GM21526 (cell line): ENCODE measurements at regions not wholly inside any gene's neighbourhood (a gene's known extent, or its start where the extent isn't known, plus 50 kb on each side); places are given as distances from the start of the nearest gene placed in this dataset.
"Not testable (repeated sequence)": the region's sequence is repeated elsewhere in the genome, so short reads cannot be mapped to it uniquely, and the experiment has no call there.

Experiments
- ATAC-seq: cut with Tn5 transposase; IDR thresholded peaks from one replicate; pipeline ENCODE4 v1.9.1; 2021; ENCODE audit warnings: moderate library complexity; ENCODE audit not compliant: unreplicated experiment, low FRiP score

DNA sequence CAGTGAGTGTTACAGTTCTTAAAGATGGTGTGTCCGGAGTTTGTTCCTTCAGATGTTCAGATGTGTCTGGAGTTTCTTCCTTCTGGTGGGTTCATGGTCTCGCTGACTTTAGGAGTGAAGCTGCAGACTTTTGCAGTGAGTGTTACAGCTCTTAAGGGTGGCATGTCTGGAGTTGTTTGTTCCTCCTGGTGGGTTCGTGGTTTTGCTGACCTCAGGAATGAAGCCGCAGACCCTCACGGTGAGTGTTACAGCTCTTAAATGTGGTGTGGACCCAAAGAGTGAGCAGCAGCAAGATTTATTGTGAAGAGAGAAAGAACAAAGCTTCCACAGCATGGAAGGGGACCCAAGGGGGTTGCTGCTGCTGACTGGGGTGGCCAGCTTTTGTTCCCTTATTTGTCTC, 159.6 kb downstream of the POLR1F start:
- not testable (repeated sequence) for ATAC-seq

DNA sequence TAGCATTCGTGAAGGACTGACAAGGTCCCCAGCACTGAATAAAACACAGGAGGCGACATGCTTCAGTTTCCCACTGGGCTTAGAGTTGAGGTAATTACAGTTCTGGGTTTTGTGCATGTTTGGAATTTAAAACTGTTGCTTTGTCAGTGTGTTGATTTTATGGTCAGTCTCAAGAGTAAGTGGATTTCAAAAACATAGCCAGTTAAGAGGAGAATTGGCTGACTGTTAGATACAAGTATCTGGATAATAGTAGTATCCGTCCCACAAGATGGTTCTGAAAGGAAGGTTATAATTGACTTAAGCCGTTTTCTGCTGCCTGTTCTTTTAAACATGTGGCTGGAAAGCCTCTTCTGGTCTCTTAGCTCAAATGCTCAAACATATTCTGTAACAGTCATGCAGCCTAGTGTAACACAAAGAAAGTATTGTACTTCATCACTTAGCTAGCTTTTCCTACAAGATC, 170.9 kb downstream of the POLR1F start:
- ATAC-seq: no peak

DNA sequence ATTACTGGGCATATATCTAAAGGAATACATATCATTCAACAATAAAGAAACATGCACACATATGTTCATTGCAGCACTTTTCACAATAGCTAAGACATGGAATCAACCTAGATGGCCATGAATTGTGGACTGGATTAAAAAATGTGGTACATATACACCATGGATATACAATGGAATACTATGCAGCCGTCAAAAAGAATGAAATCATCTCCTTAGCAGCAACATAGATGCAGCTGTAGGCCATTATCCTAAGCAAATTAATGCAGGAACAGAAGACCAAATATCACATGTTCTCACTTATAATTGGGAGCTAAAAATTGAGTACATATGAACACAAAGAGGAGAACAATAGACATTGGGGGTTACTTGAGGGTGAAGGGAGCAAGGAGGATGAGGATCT, 175.6 kb downstream of the POLR1F start:
- ATAC-seq: no peak

DNA sequence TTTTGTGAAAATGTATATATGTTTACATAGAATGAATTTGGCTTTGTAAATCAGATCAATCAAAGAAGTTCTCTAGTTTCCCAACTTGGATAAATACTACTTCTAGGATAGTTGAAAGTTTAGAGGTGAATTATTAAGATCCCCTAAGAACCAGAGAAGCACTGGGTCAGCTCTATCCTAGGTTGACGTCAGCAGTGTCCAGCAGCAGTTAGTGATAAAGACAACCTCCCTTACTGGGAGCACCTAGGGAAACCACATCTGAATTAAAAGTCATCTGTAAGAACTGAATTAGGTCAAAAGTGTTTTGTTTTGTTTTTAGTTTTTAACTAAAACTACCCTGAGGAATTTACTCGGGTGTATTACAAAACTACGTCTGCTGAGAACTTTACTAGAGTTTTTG, 178.0 kb downstream of the POLR1F start:
- no peak for ATAC-seq

DNA sequence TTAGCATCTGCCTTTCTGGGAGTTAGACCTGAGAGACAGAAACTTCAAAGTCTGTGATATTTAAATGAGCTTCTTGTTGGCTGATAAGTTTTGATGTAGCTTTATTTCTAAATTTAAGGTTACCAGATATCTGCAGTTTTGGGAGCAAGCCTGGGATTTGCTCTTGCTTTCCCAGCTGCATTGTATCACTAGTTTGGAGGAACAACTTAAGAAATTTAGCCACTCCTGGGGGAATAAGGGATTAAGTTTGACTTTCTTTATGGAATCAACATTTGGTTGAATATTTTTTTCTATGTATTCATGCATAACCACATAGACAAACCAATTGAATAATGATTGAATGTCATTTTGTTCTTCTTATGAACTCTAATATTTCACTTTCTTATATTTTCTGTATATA, 178.6 kb downstream of the POLR1F start:
- ATAC-seq: no peak

DNA sequence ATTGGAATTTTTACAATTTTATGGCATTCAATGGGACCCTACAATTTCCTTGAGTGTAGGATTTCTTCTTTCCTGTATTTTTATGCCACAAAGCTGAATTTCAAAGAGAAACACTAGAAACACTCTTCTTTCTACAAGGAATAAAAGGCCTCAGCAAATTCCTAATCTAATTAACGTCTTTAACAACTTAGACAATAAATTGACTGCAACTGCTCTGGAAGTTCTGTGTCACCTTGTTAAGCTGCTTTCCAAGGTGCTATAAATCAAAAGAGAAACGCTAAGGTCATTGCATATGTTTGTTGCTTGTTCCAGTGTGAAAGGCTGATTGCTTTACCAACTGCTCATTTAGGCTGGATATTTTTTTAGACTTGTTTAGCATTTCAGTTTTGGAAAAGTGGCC, 182.2 kb downstream of the POLR1F start:
- no peak for ATAC-seq

DNA sequence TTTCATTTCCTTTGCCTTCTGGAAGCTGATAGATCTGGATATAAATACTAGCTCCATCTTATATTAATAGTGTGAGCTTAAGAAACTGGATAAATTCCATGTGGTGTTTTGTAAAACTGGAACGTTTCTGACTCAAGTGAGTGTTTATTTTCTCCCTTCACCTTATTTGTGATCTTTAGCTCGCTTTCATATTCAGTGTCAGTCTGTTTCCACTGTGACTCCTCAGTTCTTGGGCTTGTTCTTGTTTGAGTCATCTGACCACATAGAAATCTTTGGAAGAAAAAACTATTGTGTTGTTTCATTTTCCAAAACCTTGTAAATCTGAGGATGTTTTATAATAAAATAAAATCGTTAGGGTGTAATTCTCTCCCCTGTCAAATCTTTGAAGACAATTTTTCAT, 186.4 kb downstream of the POLR1F start:
- ATAC-seq: no peak

DNA sequence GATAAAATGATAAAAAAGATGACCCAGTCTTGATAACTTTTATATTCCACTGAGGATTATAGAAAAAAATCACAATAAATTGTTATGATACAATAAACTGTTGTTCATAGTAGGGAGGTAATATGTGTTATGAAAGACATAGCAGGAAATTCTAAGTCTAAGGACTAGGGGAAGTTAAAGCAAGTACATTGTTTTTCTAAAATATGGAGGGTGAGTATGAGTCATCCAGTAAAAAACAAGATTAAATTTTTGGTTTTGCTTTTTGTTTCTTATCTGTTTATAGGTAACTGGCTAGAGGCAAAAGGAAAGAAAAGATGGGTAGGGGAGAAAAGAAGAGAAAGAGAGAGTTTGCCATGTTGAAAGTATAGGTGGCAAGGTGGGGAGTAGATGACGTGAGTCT, 188.4 kb downstream of the POLR1F start:
- ATAC-seq: no peak

DNA sequence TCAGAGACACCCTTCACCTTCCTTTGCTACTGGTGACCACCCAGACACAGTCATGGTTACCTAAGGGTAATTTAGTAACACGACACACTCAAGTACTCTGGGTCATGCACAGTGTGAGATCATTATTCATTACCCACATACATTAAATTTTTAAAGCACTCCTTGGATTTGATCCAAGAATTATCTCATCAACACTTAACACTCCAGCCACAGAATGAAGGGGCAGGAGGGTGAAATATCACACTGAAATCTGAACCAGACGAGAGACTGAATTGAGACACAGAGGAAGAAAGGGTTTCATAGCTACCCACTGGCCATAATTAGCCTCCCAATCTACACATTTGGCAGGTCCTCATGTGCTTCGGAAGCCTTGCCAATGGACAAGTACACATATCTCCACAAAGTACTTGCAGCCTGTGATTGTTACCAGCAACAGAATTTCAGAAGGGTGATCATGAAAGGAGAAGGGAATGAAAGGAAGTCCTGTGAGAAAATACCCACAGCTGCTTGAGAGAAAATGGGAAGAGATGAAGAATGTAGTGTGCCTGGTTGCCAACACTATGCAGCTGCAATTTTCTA, 189.3 kb downstream of the POLR1F start:
- ATAC-seq: no peak

DNA sequence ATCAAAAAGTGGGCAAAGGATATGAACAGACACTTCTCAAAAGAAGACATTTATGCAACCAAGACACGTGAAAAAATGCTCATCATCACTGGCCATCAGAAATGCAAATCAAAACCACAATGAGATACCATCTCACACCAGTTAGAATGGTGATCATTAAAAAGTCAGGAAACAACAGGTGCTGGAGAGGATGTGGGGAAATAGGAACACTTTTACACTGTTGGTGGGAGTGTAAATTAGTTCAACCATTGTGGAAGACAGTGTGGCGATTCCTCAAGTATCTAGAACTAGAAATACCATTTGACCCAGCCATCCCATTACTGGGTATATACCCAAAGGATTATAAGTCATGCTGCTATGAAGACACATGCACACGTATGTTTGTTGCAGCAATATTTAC, 191.3 kb downstream of the POLR1F start:
- ATAC-seq: not testable (repeated sequence)

DNA sequence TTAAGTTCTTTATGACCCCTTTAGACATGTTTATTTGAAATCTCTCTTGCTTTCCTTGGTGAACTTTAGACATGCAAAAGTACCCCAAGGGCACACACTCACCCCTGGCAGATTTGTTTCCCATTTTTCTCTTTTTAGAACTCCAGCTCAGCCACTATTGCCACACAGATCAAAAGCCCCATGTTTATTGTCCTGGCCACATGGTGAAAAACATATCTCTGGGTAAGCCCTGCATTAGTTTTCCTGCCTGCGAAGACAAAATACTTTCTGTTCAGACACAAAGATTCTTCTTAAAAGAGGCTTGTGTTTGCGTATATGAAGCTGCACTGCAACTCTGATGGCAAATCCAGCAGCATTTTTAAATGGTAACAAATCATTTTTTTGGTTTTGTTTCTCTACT, 200.0 kb downstream of the POLR1F start:
- ATAC-seq: no peak

DNA sequence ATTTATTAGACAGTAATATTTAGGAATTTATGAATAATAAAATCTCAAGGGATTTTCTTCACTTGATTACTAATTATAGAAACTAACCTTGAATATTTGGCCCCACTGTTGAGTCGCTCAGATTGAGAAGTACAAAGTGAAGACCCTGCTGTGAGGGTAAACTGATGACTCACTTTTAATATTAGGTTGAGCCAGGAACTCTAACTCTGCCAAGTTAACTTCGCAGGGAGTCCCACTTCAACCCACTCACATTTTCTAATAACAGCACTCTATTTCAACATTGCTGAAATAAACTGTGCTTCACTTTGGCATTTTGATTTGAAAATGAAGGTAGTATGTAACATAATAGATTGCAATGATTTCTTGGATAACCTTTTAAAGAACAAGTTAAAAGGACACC, 200.7 kb downstream of the POLR1F start:
- no peak for ATAC-seq

DNA sequence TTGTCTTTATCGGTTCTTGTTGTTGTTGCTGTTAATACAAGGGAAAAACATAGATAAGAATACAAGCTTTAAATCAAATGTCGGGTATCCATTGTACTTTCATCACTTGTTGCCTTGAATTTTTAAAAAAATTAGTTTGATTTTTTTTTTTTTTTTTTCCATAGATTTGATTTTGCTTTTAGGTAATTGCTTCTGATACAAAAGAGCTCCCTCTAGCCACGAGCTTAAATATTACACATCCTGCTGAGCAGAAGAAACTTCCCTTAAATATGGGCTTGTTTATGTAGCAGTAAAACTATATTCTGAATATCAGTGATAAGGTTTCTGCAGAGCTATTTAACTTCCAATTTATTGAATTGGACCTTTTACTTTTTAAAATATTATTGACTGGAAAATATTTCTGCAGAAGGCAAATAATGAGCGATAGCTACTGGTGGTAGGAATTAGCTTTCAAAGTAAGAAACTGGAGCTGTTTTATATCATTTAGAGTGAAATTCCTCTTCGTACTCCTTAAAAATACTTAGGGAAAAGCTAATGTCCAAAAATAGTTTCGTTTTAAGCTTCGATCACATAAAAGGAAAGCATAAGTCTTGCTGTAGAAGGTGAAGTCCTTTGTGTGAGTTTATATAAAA, 216.9 kb downstream of the POLR1F start:
- ATAC-seq: peak; percentile 78

DNA sequence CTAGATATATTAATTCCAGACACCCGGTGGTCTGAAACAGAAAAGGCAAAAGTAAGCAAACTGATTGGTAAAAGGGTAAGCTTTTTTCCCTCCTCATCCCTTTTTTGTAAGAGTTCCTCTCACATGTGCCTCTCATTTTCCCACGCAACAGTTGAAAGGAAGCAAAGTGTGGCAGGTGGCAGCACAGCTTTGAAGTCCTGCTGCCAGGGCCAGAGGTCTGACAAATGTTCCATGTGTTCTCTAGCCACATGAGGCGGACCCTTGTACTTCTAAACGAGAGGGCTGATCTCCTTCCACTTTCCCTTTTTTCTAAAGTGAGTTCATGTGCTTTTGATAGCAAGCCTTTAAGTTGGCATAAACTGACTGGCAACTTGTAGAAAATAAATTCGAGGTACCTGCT, 217.5 kb downstream of the POLR1F start:
- ATAC-seq: no peak

DNA sequence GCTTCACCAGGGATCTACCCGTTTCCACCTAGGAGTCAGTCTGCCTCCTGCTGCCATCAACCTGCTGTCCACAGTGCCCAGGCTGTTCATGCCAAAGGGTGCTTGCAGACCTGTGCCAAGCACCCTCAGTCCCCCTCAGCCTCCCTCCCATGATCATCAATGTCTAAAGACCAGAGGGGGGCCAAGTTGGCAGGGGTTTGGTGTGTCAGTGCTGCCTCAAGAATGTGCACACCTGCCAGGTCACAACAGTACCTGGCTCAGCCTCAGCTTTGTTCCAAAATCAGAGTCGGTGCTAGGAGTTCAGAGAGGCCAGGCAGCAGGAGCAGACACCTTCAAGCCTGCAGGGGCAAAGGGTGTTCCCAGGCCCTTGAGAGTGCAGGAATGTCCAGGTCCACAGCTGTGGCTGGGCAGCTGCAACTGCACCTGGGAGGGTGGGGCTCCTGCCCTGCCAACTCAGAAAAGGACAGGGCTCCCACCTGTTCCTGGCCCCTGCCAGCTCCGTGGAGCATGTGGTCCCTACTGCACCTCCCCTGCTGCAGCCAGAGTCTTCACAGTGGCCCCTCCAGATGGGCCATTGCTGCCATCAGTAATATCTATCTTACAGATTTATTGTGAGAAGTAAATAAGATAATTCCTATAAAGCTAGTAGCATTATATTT, 219.5 kb downstream of the POLR1F start:
- no peak for ATAC-seq

DNA sequence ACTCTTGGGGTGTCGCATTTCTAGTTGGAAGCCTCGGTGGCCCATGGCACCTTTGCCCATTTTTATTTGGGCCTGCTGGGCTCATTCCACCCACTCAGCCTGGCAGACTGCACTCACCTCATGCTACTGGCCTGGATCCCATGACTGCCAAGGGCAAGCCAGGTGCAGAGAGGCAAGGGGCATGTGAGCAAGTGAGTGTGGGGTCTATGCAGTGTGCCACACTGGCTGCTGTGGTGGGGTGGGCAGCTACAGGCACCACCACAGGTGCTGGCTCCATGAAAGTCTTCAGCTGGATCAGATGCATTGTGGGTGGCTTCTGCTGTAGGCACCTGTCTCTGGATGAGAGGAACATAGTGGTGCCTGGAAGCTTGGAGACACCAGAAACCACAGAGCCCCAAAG, 220.8 kb downstream of the POLR1F start:
- no peak for ATAC-seq

DNA sequence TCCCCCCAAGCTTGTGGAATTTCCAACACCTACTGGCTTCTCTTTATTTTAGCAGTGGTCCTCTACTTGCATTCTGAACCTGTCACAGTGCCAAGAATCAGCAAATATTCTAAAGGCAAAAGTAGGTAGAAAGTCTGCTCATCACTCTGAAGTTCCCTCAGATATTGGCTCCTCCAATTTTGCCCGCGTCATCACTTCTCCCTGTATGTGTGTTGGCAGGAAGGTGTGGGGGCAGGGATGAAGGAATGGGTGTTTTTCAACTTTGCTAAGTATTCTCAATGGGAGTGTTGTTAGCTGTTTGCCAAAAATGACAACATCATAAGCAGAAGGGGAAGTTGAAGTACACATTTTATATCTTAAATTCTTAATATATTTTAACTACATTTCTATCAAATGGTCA, 226.2 kb downstream of the POLR1F start:
- no peak for ATAC-seq

DNA sequence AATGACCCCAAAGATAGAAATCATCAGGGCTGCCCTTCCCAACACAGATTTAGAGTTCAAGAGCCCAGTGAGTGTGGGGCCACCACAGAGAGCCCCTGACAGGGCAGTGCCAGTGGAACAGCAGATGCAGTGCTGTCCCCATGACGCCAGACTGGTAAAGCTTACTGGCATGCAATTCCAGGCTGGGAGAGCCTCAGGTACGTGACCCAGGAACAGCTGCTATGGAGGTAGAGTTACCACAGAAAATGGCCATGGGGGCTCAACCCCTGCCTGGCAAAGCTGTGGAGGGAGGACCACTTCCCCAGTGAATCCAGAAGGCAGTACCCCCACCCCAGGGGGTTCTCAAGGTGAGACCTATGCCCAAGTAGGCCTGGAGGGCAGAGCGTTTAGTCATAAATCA, 228.5 kb downstream of the POLR1F start:
- no peak for ATAC-seq

DNA sequence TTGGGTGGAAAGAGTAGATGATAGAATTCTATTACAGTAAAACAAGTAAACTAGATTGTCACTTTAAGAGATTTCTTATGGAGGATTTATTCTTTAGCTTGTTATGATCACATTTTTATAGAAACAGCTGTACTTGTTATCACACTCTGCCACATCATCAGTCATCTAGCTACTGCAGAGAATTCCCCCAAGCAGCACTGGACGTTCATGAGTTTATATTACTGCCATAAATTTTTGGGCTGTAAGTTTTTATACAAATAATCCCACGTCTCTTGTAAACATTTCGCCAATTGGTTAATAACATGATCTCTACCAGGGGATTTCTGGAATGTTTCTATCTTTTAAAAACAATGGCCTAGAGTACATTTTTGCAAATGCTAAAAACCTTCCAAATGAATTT, 238.8 kb downstream of the POLR1F start:
- ATAC-seq: no peak

DNA sequence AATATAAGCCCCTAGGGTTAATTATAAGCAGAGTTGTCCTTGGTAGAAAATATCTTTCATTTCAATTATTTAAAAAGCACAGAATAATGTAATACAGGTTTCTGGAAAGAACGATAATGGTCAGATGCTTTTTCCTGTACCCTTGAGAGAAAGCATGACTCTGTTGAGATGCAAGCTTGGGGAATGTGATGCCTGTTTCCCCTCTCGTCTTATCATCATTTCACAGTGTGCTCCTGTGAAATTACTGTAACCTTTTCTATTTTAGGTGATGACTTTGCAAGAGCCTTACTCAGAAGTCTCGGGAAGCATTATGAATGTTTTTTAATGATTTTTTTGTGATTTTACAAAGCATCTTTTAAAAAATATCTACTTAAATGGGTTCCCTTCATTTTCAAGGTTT, 243.0 kb downstream of the POLR1F start:
- no peak for ATAC-seq

DNA sequence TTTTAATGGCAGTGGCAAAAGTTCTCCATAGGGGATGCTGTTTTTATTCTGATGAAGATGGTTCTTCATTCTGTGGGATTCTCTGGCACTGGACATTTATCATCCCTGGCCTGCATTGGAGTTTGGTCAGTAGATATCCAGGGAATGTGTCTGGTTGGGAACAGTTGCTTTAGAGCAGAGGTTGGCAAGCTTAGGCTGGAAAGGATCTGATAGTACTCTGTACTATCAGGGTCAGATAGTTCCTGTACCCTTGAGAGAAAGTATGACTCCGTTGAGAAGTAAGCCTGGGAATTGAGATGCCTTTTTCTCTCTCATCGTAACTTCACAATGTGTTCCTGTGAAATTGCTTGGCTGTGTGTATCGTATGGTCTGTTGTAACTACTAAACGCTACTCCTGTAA, 244.1 kb downstream of the POLR1F start:
- no peak for ATAC-seq

DNA sequence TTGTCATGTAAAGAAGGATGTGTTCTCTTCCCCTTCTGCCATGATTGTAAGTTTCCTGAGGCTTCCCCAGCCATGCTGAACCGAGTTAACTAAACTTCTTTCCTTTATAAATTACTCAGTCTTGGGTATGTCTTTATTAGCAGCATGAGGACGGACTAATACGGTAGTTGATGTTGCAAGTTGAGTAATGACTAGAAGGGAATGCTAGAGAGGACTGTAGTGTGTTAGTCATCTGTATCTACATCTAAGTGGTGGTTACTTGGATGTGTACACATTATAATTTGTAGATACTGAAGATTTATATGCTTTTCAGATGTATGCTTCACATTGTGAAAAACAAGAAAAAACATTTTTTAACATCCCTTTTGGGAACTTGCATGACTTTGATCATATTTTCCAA, 244.6 kb downstream of the POLR1F start:
- no peak for ATAC-seq
